ENCODE measurements at regions not wholly inside any gene's neighbourhood (a gene's known extent, or its start where the extent isn't known, plus 50 kb on each side); places are given as distances from the start of the nearest gene placed in this dataset.

DNA sequence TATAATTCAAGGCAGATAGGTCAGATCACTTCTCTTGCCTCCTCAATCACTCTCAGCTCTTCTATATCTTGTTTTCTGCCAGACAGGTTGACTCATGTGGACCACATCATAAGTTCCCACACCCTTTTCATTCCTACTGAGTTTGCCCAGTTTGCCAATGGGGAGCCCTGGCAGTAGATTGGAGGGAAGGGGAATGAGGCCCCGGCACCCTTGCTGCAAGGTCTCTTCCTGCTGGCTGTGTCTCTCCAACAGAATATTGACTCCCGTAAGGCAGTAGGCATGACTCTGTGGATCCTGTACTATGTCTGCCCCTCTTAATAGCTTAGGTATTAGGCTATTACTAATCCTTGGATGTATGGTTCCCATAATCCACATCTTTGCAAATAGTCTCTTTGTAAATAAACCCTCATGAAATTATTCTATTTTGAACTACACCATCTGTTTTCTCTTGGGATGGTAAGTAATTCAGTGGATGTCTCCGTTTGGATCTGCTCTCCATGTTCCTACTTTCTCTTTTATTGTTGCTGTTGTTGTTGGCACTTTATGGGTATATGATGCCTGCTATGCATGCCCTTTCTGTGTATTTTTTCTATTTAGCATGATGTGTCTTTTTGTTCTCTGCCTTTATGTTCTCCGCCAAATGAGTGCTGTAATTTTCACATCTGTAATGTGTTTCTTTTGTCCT, 65.5 kb upstream of the DCBLD2 start:
- H3K27ac ChIP-seq (ENCODE audit: low read length), result no peak overlapping the region
- H3K4me3 ChIP-seq (ENCODE audit: low read length), result no peak overlapping the region

GRCh38 chr3:98966434-98966833, 64.9 kb upstream of the DCBLD2 start:
- no peak overlapping the region for H3K27ac ChIP-seq (ENCODE audit: low read length)
- no peak overlapping the region for H3K9ac ChIP-seq (ENCODE audit: low read length)
- H3K9me3 ChIP-seq (ENCODE audit: control insufficient read depth, low read depth, low read length), result no peaks in the 10 kb centered on the region
- no peaks in the 10 kb centered on the region for H3K27me3 ChIP-seq (ENCODE audit: control insufficient read depth, insufficient read depth, low read length)
- H3K4me1 ChIP-seq (ENCODE audit: control insufficient read depth, low read depth, low read length), result no peaks in the 10 kb centered on the region
- H3K36me3 ChIP-seq (ENCODE audit: control insufficient read depth, low read depth, low read length), result no peaks in the 10 kb centered on the region
- no peak overlapping the region for H3K4me3 ChIP-seq (ENCODE audit: low read length)

More for the DNA sequence above, 65.5 kb upstream of the DCBLD2 start:
- Histone ChIP-seq H3K27me3 (ENCODE audit: control insufficient read depth, insufficient read depth, low read length) (no peaks in the 10 kb centered on the region), H3K9me3 (ENCODE audit: control insufficient read depth, low read depth, low read length) (no peaks in the 10 kb centered on the region), H3K4me1 (ENCODE audit: control insufficient read depth, low read depth, low read length) (no peaks in the 10 kb centered on the region), H3K36me3 (ENCODE audit: control insufficient read depth, low read depth, low read length) (no peaks in the 10 kb centered on the region), H3K9ac (ENCODE audit: low read length) (no peak overlapping the region)

GRCh38 chr3:98964784-98965183, 63.3 kb upstream of the DCBLD2 start:
- H3K4me3 ChIP-seq (ENCODE audit: low read length), result no peak overlapping the region
- H3K4me1 ChIP-seq (ENCODE audit: control insufficient read depth, low read depth, low read length), result no peaks in the 10 kb centered on the region
- H3K9ac ChIP-seq (ENCODE audit: low read length), result no peak overlapping the region
- H3K27me3 ChIP-seq (ENCODE audit: control insufficient read depth, insufficient read depth, low read length), result no peaks in the 10 kb centered on the region
- no peaks in the 10 kb centered on the region for H3K9me3 ChIP-seq (ENCODE audit: control insufficient read depth, low read depth, low read length)
- no peaks in the 10 kb centered on the region for H3K36me3 ChIP-seq (ENCODE audit: control insufficient read depth, low read depth, low read length)
- H3K27ac ChIP-seq (ENCODE audit: low read length), result no peak overlapping the region

- no peak overlapping the region for H3K4me3 ChIP-seq (ENCODE audit: low read length)
- no peaks in the 10 kb centered on the region for H3K27me3 ChIP-seq (ENCODE audit: control insufficient read depth, insufficient read depth, low read length)
- H3K9ac ChIP-seq (ENCODE audit: low read length), result no peak overlapping the region
- no peaks in the 10 kb centered on the region for H3K9me3 ChIP-seq (ENCODE audit: control insufficient read depth, low read depth, low read length)
- H3K36me3 ChIP-seq (ENCODE audit: control insufficient read depth, low read depth, low read length), result no peaks in the 10 kb centered on the region
- H3K4me1 ChIP-seq (ENCODE audit: control insufficient read depth, low read depth, low read length), result no peaks in the 10 kb centered on the region
- no peak overlapping the region for H3K27ac ChIP-seq (ENCODE audit: low read length)
These were observed 62.1 kb upstream of the DCBLD2 start for GRCh38 chr3:98963546-98963945.

DNA sequence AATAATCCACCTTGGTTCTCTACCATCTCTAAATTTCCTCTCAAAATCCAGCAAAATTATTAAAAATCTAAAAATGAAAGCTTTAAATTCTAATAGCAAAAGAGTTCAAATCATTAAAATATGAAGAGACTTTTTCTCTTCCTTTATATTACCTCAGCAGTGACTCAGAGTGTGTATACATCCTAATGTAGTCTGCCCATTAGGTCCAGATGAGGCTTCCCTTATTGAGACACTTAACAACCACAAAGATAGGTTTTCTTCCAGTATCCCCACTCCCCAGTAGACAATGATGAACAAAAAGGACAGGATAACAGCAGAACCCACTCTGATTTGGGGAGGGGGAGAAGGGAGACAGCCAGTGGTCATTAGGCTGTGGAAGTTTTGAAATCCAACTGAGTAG, 61.5 kb upstream of the DCBLD2 start:
- H3K4me1 ChIP-seq (ENCODE audit: control insufficient read depth, low read depth, low read length), result no peaks in the 10 kb centered on the region

DNA sequence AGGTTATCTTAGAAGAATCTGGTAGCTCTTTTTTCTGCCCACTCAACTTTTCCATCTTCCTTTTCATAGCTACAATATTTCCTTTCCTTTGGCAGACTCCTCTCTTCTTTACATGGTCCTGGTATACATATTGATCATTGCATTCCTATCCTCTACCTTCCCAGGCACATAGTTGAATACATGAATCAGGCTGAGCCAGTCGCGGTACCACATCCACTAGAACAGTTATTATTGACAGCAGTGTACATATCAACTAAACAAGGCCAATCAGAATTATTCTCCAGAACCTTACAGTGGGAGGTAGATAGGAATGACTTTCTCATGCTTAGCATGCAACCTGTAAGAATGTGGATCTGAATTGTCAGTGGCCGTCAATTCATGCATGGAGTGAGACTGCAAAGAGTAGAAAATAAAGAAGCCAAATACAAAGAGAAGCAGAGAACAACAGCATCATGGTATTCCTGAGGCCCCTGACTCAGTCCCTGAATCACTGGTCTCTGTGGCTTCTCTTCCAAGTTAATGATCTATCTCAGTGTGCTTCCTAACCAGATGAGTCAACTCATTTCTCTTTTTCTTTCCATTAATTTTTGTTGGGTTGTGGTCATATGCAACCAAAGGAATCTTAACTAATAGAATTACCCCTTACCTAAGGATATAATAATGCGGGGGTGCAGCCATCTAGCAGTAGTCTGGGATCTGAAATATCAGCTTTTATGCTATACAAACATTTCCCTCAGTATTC, 60.9 kb upstream of the DCBLD2 start:
- Histone ChIP-seq H3K27ac (ENCODE audit: low read length) (no peak overlapping the region), H3K36me3 (ENCODE audit: control insufficient read depth, low read depth, low read length) (no peaks in the 10 kb centered on the region), H3K4me3 (ENCODE audit: low read length) (no peak overlapping the region)

More for the DNA sequence above, 61.5 kb upstream of the DCBLD2 start:
- no peak overlapping the region for H3K9ac ChIP-seq (ENCODE audit: low read length)
- H3K9me3 ChIP-seq (ENCODE audit: control insufficient read depth, low read depth, low read length), result no peaks in the 10 kb centered on the region
- H3K4me3 ChIP-seq (ENCODE audit: low read length), result no peak overlapping the region
- H3K27me3 ChIP-seq (ENCODE audit: control insufficient read depth, insufficient read depth, low read length), result no peaks in the 10 kb centered on the region
- no peak overlapping the region for H3K27ac ChIP-seq (ENCODE audit: low read length)
- H3K36me3 ChIP-seq (ENCODE audit: control insufficient read depth, low read depth, low read length), result no peaks in the 10 kb centered on the region

GRCh38 chr3:98961161-98962155, 60.0 kb upstream of the DCBLD2 start:
- Histone ChIP-seq H3K9ac (ENCODE audit: low read length) (no peak overlapping the region), H3K27ac (ENCODE audit: low read length) (no peak overlapping the region)

More for the DNA sequence above, 60.9 kb upstream of the DCBLD2 start:
- H3K4me1 ChIP-seq (ENCODE audit: control insufficient read depth, low read depth, low read length), result no peaks in the 10 kb centered on the region
- H3K27me3 ChIP-seq (ENCODE audit: control insufficient read depth, insufficient read depth, low read length), result no peaks in the 10 kb centered on the region
- no peaks in the 10 kb centered on the region for H3K9me3 ChIP-seq (ENCODE audit: control insufficient read depth, low read depth, low read length)
- H3K9ac ChIP-seq (ENCODE audit: low read length), result no peak overlapping the region

DNA sequence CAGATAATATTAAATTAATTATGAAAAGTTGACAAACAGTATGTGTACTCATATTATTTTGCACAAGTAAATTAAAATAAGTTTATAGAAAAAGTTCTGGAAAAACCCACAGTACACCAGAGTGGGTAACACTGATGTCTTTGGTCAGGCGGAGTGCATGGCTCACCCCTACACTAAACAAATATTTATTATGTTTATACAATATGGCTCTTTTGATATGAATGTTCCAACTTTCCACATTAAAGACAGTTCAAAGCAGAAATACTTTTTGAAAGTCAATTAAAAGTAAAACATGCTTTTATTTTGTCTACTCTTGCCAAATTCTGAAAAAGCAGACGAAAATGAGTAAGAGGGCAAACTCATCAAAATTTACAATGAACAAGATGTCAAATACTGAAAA, 56.2 kb upstream of the DCBLD2 start:
- H3K9me3 ChIP-seq (ENCODE audit: control insufficient read depth, low read depth, low read length), result no peaks in the 10 kb centered on the region
- H3K27me3 ChIP-seq (ENCODE audit: control insufficient read depth, insufficient read depth, low read length), result no peaks in the 10 kb centered on the region
- no peaks in the 10 kb centered on the region for H3K4me1 ChIP-seq (ENCODE audit: control insufficient read depth, low read depth, low read length)
- no peak overlapping the region for H3K27ac ChIP-seq (ENCODE audit: low read length)
- no peak overlapping the region for H3K4me3 ChIP-seq (ENCODE audit: low read length)
- H3K9ac ChIP-seq (ENCODE audit: low read length), result no peak overlapping the region
- no peaks in the 10 kb centered on the region for H3K36me3 ChIP-seq (ENCODE audit: control insufficient read depth, low read depth, low read length)

More at GRCh38 chr3:98961161-98962155, 60.0 kb upstream of the DCBLD2 start:
- Histone ChIP-seq H3K36me3 (ENCODE audit: control insufficient read depth, low read depth, low read length) (no peaks in the 10 kb centered on the region), H3K9me3 (ENCODE audit: control insufficient read depth, low read depth, low read length) (no peaks in the 10 kb centered on the region), H3K27me3 (ENCODE audit: control insufficient read depth, insufficient read depth, low read length) (no peaks in the 10 kb centered on the region), H3K4me3 (ENCODE audit: low read length) (no peak overlapping the region), H3K4me1 (ENCODE audit: control insufficient read depth, low read depth, low read length) (no peaks in the 10 kb centered on the region)

- no peaks in the 10 kb centered on the region for H3K4me1 ChIP-seq (ENCODE audit: control insufficient read depth, low read depth, low read length)
- no peaks in the 10 kb centered on the region for H3K36me3 ChIP-seq (ENCODE audit: control insufficient read depth, low read depth, low read length)
- no peaks in the 10 kb centered on the region for H3K9me3 ChIP-seq (ENCODE audit: control insufficient read depth, low read depth, low read length)
- no peaks in the 10 kb centered on the region for H3K27me3 ChIP-seq (ENCODE audit: control insufficient read depth, insufficient read depth, low read length)
- no peak overlapping the region for H3K27ac ChIP-seq (ENCODE audit: low read length)
- H3K4me3 ChIP-seq (ENCODE audit: low read length), result no peak overlapping the region
- no peak overlapping the region for H3K9ac ChIP-seq (ENCODE audit: low read length)
These were observed 54.5 kb upstream of the DCBLD2 start for GRCh38 chr3:98956008-98956407.

GRCh38 chr3:98954791-98955604, 53.5 kb upstream of the DCBLD2 start:
- H3K36me3 ChIP-seq (ENCODE audit: control insufficient read depth, low read depth, low read length), result no peaks in the 10 kb centered on the region
- H3K4me3 ChIP-seq (ENCODE audit: low read length), result no peak overlapping the region
- no peak overlapping the region for H3K9ac ChIP-seq (ENCODE audit: low read length)
- H3K4me1 ChIP-seq (ENCODE audit: control insufficient read depth, low read depth, low read length), result no peaks in the 10 kb centered on the region
- H3K27ac ChIP-seq (ENCODE audit: low read length), result no peak overlapping the region
- no peaks in the 10 kb centered on the region for H3K27me3 ChIP-seq (ENCODE audit: control insufficient read depth, insufficient read depth, low read length)
- H3K9me3 ChIP-seq (ENCODE audit: control insufficient read depth, low read depth, low read length), result no peaks in the 10 kb centered on the region

Measured in iPS-18a (cell line).